ENCODE measurements at regions not wholly inside any gene's neighbourhood (a gene's known extent, or its start where the extent isn't known, plus 50 kb on each side); places are given as distances from the start of the nearest gene placed in this dataset.

GRCh38 chr10:4109469-4109868, 324.5 kb upstream of the KLF6 start:
- DNase-seq (ENCODE audit: low spot score), result no peak

- DNase-seq (ENCODE audit: low spot score), result no peak
Observed at GRCh38 chr10:4108693-4109092, 323.7 kb upstream of the KLF6 start.

DNA sequence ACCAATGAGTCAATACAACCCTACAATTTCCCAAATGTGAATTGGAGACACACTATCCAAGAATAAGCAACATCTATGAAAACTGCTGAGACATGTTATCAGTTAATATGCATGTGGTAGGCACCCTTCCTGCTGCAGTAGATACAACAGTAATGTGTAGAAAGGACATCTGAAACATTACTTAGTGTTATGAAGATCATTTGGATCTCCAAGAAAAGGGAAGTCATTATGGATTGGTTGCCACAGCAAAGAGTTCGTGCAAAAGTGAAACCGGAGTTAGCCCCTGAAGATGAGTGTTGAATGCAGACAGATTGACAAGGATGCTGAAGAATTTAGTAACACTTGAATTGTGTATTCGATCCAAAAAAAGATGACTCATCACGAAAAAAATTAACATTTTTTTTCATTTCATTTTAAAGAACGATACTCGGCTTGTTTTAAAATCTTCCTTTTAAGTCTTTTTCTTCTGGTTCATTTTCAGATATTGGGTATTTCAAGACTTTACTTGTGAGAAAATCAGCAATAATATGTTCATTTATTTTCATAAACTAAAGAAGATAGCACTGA, 322.4 kb upstream of the KLF6 start:
- no peak for DNase-seq (ENCODE audit: low spot score)

DNA sequence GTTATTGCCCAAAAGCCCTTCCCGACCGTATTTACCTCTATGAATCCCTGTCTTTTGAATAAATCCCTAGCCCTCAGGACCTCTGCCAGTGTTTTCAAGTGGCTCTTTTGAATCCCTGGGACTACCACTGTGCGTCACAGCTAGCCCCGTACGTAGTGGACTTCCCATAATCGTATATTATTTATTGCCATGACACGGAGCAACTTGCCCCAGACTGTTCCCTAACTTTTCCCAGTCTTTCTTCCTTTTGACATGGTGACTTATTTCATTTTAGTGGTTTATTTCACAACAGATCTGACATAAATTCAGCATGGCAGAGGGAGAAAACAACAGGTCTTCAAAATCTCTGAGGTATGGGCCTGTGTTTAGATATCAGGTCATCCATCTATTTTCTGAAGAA, 318.6 kb upstream of the KLF6 start:
- DNase-seq (ENCODE audit: low spot score), result no peak

DNA sequence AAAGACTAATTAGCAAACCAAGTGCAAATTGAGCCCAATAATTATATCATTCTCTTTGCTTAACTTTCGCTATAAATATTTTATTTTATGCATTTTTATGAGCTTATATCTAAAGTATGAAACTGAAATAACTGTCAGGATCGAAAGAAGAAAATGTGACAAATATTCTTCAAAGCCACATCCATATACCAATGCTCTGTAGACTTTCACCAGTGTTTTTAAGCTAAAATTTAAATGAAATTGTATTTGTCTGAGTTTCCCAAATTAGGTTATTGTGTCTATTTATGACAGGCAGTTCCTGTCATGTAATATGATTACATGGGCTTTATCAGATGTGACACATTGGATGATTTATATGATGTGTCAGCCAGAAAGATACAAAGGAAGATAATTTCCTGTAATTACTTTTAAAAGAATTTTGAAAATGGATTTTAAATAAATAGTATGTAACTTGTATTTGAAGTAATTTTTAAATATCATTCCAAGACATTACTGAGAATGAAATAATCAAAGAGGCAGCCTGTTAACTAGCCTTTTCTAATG, 317.9 kb upstream of the KLF6 start:
- DNase-seq (ENCODE audit: low spot score), result peak; percentile 20

GRCh38 chr10:4101918-4102654, 317.1 kb upstream of the KLF6 start:
- no peak for DNase-seq (ENCODE audit: low spot score)

DNA sequence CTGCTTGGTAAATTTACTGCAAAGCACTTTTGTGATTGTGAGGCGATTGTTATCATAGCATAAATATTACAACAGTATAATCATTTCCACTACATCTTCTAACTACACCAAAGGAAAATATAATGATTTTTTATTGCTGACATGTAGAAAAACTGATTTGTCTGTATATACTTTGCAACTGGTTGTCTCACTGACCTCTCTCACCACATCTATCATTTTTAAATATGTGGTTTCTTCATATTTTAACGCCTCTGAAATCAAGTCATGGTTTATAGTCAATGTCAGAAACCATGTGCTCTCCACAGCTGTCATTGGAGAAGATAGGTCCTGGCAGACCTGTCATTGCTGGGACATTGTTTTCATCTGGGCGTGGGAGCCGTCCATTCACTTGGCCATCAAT, 315.4 kb upstream of the KLF6 start:
- DNase-seq (ENCODE audit: low spot score), result no peak

DNA sequence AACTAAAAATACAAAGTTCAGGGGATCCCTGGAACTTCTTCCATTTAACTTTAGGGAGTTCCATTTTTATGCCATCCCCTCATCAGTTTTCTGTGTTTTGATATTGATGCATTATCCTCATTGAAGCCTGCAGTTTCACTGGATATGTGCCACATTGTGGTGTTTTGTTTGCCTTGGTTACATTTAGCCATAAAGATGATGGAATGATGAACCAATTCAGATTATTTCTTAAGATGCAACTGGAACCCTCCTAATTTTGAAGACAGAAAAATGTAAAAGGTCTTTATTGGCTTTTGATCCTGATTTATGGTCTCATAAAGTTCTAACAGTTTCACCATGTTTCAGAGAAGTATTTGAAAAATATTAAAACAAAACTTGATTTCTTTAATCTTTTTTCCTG, 314.2 kb upstream of the KLF6 start:
- DNase-seq (ENCODE audit: low spot score), result no peak

DNA sequence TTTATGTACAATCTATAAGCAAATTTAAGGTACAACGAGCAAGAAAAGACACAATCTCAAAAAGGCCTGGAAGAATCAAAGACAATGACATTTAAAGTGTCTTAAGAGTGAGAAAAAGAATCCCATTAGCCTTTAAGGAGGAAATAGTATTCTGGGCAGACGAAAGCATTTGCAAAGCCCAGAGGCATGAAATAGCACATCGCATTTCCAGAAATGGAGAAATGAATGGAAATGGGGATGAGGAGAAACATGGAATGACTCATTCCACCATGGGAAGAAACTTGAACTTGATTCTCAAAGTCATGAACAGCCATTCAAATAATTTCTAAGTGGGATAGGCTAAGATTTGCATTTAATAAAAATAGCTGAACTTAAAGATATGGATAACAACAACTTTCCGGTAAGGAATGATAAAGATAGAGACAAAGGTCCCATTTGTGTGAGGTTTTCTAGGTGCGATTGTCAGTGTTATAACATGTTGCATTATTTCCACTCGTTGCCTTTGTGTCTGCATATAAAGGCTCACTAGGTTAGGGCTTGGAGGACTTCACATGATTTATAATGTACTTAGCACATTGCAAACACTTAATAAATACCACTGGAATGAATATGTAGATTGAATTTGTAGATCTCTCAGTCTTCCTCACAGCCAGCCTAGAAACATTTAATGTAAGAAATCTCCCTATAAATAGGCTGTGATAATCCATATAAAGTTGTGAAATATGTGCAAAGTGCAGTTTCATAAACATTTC, 310.3 kb upstream of the KLF6 start:
- no peak for DNase-seq (ENCODE audit: low spot score)

DNA sequence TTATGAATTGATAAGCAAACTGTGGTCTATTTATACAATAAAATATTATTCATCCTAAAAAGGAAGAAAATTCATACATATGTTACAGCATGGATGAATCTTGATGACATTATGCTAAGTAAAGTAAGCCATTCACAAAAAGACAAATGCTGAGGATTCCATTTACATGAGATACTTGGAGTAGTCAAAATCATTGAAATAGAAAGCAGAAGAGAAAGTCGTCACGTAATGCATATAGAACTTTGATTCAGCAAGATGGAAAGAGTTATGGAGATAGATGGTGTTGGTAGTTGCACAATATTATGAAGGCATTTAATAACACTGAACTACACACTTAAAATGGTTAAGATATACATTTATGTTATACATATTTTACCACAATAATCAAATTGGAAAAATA, 309.7 kb upstream of the KLF6 start:
- no peak for DNase-seq (ENCODE audit: low spot score)

DNA sequence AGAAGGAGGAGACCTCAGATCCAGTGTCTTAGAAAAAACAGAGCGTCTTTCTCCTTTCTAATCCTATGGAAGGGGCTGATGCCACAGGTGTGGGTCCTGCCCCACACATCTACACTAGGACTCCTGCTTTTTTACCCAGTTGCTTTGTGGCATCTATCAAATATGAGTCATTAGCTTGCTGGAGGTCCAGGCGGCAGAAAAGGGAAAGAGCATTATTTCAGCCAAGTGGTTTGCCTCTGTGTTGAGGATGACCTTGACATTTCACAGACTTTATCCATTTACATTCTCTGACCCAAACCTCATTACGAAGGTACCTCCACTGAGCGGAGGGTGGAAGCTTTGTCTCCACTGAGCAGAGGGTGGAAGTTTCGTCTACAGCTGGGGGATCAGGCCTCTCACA, 308.4 kb upstream of the KLF6 start:
- DNase-seq (ENCODE audit: low spot score), result no peak

DNA sequence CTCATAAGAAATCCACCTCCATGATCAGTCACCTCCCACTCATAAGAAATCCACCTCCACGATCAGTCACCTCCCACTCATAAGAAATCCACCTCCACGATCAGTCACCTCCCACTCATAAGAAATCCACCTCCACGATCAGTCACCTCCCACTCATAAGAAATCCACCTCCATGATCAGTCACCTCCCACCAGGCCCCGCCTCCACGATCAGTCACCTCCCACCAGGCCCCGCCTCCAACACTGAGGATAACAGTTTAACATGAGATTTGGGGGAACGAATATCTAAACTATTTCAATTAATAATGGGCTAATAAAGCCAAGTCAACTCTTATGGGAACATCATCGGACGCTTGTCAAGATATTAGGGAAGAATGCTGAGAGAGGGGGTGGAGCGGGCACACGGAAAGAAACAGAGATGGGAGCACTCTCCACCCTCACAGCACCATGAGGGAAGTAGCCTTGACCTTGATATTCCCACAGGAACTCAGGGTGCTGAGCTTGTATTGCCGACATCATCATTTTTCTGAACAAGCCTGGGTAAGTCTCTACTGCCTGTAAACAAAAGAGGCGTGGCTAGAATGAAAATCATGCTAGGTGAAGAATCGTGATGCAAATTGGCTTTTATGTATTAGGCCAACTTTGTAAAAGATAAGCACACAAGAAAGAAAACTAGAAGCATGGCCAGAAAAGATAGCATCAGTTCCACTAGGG, 303.5 kb upstream of the KLF6 start:
- DNase-seq (ENCODE audit: low spot score), result no peak

DNA sequence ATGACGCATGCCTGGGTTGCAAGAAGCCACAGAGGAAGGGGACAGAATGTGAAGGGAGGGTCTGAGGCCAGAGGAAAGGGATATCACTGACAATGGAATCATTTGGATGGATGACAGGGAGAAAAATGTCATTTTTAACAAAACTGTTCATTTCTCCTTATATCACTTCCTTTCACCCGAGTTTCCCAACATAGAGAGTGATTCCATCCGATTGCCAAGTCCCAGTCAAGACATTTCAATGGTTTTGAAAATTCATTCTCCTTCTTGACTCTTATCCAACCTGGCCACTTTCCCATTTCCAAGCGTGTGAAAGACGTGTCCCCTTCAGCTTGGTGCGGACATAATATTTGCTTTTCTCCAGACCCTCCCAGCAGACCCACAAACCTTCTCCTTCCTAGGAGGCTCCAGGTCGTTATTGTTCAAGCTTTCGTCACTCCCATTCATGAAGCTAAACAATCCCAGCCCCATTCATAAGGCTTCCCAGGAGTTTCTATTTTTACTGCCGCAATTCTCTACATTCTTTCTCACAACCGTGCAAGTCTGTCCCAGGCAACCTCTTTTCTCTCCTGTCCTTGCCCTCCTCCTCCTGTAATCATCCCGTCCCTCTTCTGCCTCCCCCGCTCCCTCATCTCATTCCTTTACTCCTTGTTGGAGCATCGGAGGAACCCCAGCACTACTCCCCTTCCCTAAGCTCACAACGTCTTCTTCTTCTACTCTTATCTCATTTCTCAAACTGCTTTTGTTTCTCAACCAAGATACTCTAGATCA, 301.3 kb upstream of the KLF6 start:
- no peak for DNase-seq (ENCODE audit: low spot score)

GRCh38 chr10:4083509-4084003, 298.5 kb upstream of the KLF6 start:
- no peak for DNase-seq (ENCODE audit: low spot score)

DNA sequence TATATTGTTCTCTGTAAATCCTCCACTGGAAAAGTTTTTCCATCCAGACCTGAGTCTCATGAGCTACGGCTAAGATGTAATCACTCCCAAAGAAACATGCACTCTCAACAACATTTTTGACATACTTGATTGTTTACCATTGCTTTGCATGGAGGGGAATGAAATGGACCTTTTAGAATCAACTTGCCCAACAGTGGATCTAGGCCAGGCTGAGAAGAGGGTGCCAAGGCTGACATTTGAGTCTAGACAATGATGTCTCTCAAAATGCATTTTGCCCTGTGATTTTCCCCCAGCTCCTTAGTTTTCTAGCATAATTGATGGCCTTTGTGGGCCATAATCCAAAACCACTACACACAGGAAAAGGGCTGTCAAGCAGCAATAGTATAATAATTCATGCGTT, 297.9 kb upstream of the KLF6 start:
- no peak for DNase-seq (ENCODE audit: low spot score)

DNA sequence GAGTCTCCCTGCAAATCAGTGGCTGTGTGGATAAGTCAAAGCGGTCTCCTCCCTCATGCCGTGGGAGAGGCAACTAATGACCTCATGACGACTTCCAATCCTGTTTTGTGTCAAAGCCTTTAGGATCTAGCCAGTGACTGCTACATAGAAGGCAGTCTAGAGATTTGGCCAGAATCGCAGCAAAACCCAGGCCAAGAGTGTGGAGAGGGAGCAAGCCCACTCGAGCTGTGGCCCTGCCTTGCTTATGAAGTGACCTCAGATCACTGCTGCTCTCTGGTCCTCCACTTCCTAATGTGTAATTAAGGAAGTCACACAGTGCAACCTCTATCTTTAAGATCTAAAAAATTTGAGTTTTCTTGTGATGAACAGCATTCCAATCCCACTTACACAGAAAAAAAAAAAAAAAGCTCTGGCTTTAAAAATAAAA, 296.7 kb upstream of the KLF6 start:
- DNase-seq (ENCODE audit: low spot score), result no peak

DNA sequence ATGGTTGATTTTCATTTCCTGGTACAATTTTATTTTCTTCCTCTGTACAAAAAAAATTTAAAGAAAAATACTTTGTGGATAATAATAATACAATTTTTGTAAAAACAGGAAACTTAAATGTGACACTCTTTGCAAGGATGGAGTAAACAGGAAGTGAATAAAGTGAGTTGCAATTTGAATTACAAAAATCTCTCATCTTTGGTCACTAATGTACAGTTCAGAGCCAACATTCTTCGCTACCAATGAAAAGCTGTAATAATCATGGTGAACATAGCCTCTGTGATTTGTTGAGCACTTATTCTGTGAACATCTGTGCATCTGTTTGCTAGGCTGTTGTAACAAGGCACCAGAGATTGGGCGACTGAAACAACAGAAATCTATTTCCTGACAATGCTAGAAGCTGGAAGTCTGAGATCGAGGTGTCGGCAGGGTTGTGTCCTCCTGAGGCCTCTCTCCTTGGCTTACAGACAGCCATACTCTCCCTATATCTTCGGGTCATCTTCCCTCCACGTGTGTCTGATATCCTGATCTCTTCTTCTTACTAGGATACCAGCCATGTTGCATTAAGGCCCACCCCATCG, 295.3 kb upstream of the KLF6 start:
- DNase-seq (ENCODE audit: low spot score), result no peak

- no peak for DNase-seq (ENCODE audit: low spot score)
Observed at GRCh38 chr10:4079803-4080202, 294.8 kb upstream of the KLF6 start.

DNA sequence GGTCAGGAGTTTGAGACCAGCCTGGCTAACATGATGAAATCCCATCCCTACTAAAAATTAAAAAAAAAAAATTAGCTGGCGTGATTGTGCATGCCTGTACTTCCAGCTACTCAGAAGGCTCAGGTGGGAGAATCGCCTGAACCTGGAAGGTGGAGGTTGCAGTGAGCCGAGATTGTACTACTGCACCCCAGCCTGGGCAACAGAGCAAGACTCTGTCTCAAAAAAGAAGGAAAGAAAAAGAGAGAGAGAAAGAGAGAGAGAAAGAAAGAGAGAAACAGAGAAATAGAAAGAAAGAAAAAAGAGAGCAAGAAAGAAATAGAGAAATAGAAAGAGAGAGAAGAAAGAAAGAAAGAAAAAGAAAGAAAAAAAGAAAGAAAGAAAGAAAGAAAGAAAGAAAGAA, 292.8 kb upstream of the KLF6 start:
- DNase-seq (ENCODE audit: low spot score), result no peak

DNA sequence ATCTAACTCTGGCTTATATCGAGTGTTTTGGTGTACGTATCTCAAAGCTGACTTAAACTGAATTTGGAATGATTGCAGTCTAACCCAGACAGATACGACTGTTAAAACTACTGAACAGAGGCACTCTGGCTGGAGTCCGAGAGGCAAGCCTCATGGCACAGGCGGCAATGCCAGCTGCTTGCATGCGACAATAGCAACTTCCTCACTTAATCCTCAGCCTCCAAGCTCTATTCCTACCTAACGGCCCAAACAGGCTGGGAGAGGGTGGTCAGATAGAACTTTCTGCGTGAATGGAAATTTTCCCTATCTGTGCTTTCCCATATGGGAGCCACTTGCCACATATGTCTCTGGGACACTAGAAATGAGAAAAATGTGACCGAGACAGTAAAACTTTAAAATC, 292.0 kb upstream of the KLF6 start:
- no peak for DNase-seq (ENCODE audit: low spot score)

- DNase-seq (ENCODE audit: low spot score), result no peak
Observed at GRCh38 chr10:4075443-4075842, 290.4 kb upstream of the KLF6 start.

Measured in RKO (cell line).